Germinal center (tissue), 1 donor: ENCODE measurements at regions not wholly inside any gene's neighbourhood (a gene's known extent, or its start where the extent isn't known, plus 50 kb on each side); places are given as distances from the start of the nearest gene placed in this dataset.
"Not testable (repeated sequence)": the region's sequence is repeated elsewhere in the genome, so short reads cannot be mapped to it uniquely, and the experiment has no call there.

Source experiments
- DNase-seq: peaks from one replicate; pipeline ENCODE4 v3.0.0; 2012; ENCODE audit warnings: mixed read lengths, low spot score

DNA sequence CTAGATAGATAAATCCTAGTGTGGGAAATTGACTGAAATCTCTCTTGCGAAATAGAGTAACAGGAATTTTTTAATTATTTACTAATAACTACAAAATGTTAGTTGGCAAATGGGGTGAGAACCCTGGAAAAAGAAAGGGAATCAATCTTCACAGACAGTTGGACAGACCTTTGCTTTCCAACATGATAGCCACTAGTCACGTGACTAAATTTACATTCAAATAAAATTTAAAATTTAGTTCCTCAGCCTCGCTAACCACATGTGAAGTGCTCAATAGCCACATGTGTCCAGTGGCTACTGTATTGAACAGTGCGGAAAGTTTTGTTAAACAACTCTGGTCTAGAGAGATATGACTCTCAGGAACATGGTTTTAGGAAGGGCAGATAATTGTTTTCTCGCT is 289.9 kb upstream of the RASA1 start:
- no peak for DNase-seq

DNA sequence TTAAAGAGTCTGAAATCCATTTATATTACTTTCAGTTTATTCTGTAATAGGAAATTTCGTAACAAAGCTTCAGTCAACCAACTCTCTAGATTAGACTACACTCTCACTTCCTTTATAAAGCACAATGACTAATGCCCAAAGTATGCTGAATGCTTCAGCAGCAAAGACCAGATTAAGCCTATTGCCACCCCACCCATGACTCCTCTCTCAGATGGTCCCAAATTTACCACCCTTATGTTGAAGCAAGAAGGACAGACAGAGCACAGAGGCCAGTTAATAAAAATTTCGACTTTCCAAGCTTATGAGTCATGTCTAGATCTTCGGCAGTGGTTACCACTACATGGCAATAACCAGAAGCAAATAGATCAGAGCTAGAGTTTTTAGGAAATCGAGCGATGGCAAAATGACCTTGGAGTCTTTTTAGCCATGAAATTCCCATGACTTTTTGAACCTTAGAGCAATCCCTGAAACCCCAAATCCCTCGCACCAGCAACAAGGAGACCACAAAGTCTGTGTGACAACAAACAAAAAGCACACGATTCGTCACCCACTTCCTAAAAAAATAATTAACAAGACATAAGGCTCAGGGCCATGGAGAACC is 287.8 kb upstream of the RASA1 start:
- DNase-seq, result no peak

GRCh38 chr5:86981898-86982297 is 285.8 kb upstream of the RASA1 start:
- DNase-seq, result no peak

GRCh38 chr5:86983208-86983607 is 284.5 kb upstream of the RASA1 start:
- DNase-seq, result no peak

GRCh38 chr5:86986837-86987236 is 280.8 kb upstream of the RASA1 start:
- no peak for DNase-seq

- DNase-seq, result no peak
Measured at GRCh38 chr5:86997516-86997915, 270.2 kb upstream of the RASA1 start.

- no peak for DNase-seq
Measured at GRCh38 chr5:86999951-87000350, 267.7 kb upstream of the RASA1 start.

DNA sequence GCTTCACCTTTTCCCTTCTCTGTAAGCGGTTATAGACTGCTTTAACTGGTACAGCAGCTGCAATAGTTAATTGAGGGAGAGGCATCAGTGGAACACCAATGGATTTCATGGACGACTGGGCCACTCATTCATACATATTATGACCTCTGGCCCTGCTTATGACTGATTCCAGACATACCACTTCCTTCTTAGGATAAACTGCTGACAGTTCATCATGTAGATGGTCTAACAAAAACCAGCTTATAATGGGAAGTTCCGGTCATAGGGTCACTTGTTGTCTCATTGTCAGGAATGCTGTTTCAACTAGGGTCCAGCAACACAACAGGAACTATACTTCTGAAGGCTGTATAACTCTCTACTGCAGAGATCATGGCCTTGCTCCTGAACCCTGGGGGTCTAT is 265.2 kb upstream of the RASA1 start:
- DNase-seq, result no peak

DNA sequence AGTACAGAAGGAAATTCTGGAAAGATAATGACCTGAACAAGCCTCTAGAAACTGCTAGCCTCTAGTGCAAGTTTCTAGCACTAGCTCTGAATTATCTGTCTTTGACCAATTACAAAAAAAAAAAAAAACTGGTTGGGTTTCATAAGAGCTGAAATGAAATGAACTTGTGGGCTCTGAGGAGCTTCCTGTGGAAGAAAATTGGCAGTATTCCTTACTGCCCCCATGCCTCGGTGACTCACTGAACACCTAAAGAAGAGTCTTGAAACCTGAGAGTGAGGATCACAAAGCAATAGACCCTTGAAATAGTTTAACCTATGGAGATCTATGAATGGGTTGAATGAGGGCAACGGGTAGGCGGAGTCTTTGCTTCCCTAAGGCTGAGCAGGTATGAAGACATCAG is 263.6 kb upstream of the RASA1 start:
- DNase-seq, result no peak

DNA sequence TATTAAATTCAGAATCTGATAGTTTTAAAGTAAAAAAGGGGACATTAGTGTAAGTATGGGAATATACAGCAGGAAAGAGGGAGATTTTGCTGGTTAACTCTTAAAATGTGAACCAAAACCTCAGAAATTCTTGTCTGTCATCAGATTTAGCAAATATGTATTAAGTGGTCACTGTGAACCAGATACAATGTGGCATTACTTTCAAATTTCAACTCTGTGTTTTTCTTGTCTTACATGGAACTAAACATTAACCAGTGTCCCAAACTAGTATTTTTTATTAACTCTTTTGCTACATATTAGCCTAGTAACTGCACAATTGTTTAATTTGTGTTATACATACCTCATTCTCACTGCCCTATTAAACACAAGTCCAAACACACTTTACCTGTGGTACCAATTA is 259.9 kb upstream of the RASA1 start:
- no peak for DNase-seq

GRCh38 chr5:87008751-87009560 is 258.7 kb upstream of the RASA1 start:
- DNase-seq, result no peak

- no peak for DNase-seq
Measured at GRCh38 chr5:87010736-87011135, 256.9 kb upstream of the RASA1 start.

DNA sequence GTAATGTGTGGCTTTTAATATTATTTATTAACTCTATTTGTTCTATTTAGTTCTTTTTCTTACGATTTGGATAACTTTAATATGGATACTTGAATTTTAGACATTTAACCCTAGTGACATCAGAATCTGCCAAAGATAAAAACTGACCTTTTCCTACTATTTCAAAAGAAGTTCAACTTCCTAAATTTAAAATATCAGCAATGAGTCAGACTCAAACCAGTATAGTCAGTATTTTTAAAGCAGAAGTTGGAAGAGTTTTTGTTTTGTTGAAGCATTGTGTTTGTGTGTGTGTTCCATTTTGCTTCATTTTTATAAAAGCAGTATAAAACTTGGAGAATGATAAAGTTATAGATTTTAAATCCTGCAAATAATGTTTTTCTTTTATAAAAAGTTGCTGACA is 251.8 kb upstream of the RASA1 start:
- no peak for DNase-seq

GRCh38 chr5:87020099-87020934 is 247.4 kb upstream of the RASA1 start:
- no peak for DNase-seq

GRCh38 chr5:87022415-87022814 is 245.3 kb upstream of the RASA1 start:
- DNase-seq, result no peak

DNA sequence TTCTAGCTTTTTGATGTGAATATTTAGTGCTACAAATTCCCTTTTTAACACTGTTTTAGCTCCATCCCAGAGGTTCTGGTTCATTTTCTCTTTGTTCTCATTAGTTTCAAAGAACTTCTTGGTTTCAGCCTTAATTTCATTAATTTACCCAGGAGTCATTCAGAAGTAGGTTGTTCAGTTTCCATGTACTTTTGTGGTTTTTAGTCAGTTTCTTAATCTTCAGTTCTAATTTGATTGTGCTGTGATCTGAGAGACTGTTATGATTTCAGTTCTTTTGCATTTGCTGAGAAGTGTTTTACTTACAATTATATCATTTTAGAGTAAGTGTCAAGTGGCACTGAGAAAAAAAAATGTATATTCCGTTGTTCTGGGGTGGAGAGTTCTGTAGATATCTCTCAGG is 240.1 kb upstream of the RASA1 start:
- DNase-seq, result no peak

GRCh38 chr5:87029951-87030350 is 237.7 kb upstream of the RASA1 start:
- no peak for DNase-seq

DNA sequence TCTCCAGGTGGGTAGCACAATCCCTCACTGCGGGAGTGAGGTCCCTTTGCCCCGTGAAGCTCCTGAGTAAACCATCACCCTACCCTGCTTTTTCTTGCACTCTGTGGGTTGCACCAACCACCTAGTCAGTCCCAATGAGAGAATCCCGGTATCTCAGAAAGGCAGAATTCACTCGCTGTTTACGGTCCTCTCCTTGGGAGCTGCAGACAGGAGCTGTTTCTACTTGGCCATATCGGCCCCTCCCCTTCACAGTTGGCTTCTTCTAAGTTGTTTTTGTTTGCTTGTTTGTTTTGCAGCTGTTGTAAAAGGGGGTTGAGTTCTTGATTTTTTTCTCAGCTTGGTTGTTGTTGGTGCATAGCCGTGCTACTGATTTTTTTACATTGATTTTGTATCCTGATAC is 237.0 kb upstream of the RASA1 start:
- DNase-seq, result no peak

- DNase-seq, result no peak
Measured at GRCh38 chr5:87034557-87034956, 233.1 kb upstream of the RASA1 start.

GRCh38 chr5:87042554-87042953 is 225.1 kb upstream of the RASA1 start:
- no peak for DNase-seq

DNA sequence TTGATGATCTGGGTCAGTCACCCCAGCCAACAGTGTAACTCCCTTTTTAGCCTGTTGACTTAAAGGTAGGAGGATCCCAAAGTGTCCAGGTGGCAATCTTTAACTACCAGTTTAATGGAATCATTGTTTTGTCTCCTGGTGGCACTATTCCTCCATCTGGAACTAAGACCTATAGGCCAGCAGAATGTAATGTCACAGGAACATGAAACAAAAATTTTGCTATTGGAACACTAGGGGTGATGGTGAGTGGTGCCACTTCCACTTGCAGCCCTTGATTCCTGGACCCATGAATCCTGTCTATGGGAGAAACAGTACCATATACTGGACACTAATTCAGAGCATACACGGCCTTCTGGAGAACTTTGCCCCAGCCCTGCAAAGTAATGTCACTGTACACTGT is 219.5 kb upstream of the RASA1 start:
- DNase-seq, result no peak

DNA sequence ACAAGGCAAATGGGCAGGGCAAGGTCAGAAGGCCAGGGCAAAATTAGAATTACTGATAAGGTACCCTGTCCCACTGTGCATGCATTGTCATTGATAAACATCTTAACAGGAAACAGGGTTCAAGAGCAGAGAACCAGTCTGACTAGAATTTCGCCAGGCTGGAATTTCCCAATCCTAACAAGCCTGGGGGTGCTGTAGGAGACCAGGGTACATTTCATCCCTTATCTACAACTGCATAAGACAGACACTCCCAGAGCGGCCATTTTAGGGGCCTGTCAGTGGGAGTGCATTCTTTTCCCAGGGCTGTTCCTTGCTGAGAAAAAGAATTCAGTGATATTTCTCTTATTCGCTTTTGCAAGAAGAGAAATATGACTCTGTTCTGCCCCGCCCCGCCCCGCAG is 218.7 kb upstream of the RASA1 start:
- not testable (repeated sequence) for DNase-seq

DNA sequence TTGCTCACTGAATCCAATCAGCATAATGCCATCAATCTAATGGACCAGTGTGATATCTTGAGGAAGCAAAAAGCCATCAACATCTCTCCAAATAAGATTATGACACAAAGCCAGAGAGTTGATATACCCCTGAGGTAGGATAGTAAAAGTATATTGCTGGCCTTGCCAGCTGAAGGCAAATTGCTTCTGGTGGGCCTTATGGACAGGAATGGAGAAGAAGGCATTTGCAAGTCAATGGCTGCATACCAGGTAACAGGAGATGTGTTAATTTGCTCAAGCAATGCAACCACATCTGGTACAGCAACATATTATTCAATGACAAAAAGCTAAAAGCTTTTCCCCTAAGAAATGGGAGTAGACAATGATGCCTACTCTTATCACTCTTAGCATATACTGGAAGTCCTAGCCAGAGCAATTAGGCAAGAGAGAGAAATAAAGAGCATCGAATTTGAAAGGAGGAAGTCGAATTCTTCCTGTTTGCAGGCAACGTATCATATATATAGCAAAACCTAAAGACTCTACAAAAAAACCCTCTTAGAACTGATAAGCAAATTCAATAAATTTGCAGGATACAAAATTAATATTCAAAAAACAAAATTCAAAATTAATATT is 216.1 kb upstream of the RASA1 start:
- DNase-seq, result no peak
